ENCODE measurements at regions not wholly inside any gene's neighbourhood (a gene's known extent, or its start where the extent isn't known, plus 50 kb on each side); places are given as distances from the start of the nearest gene placed in this dataset.

- CTCF ChIA-PET: no interaction called here
- in situ Hi-C loops (cut with HindIII; ENCODE audit: low pct_unique_long_range_greater_than_20kb, low sequenced_read_pairs): no loop called here
- H3K4me3 ChIP-seq (ENCODE audit: low read depth in 2 of 2, low read length in 2 of 2): no peak overlapping the region
- no peaks in the 10 kb centered on the region for H3K4me1 ChIP-seq (ENCODE audit: control insufficient read depth, insufficient read depth, low read length)
- no peak for TF ChIP-seq POLR2AphosphoS5 (IDR thresholded peaks at IDR 0.05; ENCODE audit: low read depth, low read length)
- TF ChIP-seq, protein P1, sequence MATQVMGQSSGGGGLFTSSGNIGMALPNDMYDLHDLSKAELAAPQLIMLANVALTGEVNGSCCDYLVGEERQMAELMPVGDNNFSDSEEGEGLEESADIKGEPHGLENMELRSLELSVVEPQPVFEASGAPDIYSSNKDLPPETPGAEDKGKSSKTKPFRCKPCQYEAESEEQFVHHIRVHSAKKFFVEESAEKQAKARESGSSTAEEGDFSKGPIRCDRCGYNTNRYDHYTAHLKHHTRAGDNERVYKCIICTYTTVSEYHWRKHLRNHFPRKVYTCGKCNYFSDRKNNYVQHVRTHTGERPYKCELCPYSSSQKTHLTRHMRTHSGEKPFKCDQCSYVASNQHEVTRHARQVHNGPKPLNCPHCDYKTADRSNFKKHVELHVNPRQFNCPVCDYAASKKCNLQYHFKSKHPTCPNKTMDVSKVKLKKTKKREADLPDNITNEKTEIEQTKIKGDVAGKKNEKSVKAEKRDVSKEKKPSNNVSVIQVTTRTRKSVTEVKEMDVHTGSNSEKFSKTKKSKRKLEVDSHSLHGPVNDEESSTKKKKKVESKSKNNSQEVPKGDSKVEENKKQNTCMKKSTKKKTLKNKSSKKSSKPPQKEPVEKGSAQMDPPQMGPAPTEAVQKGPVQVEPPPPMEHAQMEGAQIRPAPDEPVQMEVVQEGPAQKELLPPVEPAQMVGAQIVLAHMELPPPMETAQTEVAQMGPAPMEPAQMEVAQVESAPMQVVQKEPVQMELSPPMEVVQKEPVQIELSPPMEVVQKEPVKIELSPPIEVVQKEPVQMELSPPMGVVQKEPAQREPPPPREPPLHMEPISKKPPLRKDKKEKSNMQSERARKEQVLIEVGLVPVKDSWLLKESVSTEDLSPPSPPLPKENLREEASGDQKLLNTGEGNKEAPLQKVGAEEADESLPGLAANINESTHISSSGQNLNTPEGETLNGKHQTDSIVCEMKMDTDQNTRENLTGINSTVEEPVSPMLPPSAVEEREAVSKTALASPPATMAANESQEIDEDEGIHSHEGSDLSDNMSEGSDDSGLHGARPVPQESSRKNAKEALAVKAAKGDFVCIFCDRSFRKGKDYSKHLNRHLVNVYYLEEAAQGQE (IDR thresholded peaks at IDR 0.05; ENCODE audit: insufficient read depth in 1 of 2, low read depth in 2 of 2, low read length in 1 of 2): no peak
- TF ChIP-seq, protein P2, sequence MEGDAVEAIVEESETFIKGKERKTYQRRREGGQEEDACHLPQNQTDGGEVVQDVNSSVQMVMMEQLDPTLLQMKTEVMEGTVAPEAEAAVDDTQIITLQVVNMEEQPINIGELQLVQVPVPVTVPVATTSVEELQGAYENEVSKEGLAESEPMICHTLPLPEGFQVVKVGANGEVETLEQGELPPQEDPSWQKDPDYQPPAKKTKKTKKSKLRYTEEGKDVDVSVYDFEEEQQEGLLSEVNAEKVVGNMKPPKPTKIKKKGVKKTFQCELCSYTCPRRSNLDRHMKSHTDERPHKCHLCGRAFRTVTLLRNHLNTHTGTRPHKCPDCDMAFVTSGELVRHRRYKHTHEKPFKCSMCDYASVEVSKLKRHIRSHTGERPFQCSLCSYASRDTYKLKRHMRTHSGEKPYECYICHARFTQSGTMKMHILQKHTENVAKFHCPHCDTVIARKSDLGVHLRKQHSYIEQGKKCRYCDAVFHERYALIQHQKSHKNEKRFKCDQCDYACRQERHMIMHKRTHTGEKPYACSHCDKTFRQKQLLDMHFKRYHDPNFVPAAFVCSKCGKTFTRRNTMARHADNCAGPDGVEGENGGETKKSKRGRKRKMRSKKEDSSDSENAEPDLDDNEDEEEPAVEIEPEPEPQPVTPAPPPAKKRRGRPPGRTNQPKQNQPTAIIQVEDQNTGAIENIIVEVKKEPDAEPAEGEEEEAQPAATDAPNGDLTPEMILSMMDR (IDR thresholded peaks at IDR 0.05): no peak
- no peaks in the 10 kb centered on the region for H3K9me3 ChIP-seq (ENCODE audit: control insufficient read depth, insufficient read depth, low read depth, low read length)
- intact Hi-C loops (cut with micrococcal nuclease; ENCODE audit: unreplicated experiment): no loop called here
- ATAC-seq (no peak), DNase-seq (ENCODE audit: low read depth, low spot score) (no peak)
- H3K27ac ChIP-seq (ENCODE audit: low read length): no peak overlapping the region
- H3K27me3 ChIP-seq (ENCODE audit: control insufficient read depth, insufficient read depth, low read length): no peaks in the 10 kb centered on the region
- BruUV-seq (replicated peaks): no TSS peak
- H3K36me3 ChIP-seq (ENCODE audit: control insufficient read depth, insufficient read depth, low read length): no peaks in the 10 kb centered on the region
- POLR2A ChIA-PET: no interaction called here
Observed at GRCh38 chr13:29903543-29903942, 53.1 kb upstream of the UBL3 start.

DNA sequence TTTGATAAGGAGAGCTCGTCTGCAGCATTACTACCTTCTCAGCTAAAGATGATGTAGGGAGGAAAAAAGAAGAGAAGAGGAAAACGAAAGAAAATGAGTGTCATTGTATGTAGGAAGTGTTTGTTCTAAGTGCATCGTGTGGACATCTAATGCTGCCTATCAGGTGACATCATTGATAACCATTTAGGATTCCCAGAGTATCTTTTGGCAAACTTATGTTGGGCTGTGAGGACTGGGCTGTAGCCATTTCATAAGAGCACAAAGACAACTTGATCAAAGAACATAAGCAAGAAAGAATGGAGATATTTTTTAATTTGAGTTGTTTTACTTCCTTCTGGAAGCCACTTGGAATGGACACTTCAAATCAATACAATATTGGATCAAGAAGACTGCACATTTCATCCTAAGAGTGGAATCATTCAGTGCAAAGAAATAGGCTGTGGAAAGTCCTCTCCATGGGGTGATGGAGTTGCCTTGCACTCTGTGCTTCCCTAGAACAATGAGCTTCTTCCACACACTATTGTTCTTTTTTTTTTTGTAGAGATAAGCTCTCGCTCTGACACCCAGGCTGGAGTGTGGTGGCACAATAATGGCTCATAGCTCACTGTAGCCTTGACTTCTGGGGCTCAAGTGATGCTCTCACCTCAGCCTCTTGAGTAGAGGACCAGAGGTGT lies 52.4 kb upstream of the UBL3 start:
- Histone ChIP-seq H3K27ac (ENCODE audit: low read length) (no peak overlapping the region), H3K36me3 (ENCODE audit: control insufficient read depth, insufficient read depth, low read length) (no peaks in the 10 kb centered on the region), H3K9me3 (ENCODE audit: control insufficient read depth, insufficient read depth, low read depth, low read length) (no peaks in the 10 kb centered on the region), H3K4me3 (ENCODE audit: low read depth in 2 of 2, low read length in 2 of 2) (no peak overlapping the region), H3K27me3 (ENCODE audit: control insufficient read depth, insufficient read depth, low read length) (no peaks in the 10 kb centered on the region), H3K4me1 (ENCODE audit: control insufficient read depth, insufficient read depth, low read length) (no peaks in the 10 kb centered on the region)
- ChIA-PET POLR2A (no interaction called here), CTCF (no interaction called here)
- intact Hi-C loops (cut with micrococcal nuclease; ENCODE audit: unreplicated experiment): no loop called here
- no TSS peak for BruUV-seq (replicated peaks)
- in situ Hi-C loops (cut with HindIII; ENCODE audit: low pct_unique_long_range_greater_than_20kb, low sequenced_read_pairs): no loop called here
- DNase-seq (ENCODE audit: low read depth, low spot score) (no peak), ATAC-seq (no peak)
- TF ChIP-seq, protein P2 (IDR thresholded peaks at IDR 0.05): no peak
- TF ChIP-seq TCF7L2 (IDR thresholded peaks at IDR 0.05; ENCODE audit: low read depth, low read length): no peak
